ENCODE measurements at regions not wholly inside any gene's neighbourhood (a gene's known extent, or its start where the extent isn't known, plus 50 kb on each side); places are given as distances from the start of the nearest gene placed in this dataset.

- TF ChIP-seq SP1 (IDR thresholded peaks at IDR 0.05) (no peak), PKNOX1 (IDR thresholded peaks at IDR 0.05) (no peak), L3MBTL2 (conservative IDR thresholded peaks at IDR 0.05) (no peak), FOXK2 (IDR thresholded peaks at IDR 0.05) (no peak), TARDBP (IDR thresholded peaks at IDR 0.05) (no peak), ELF4 (IDR thresholded peaks at IDR 0.05) (no peak)
These were observed 261.4 kb upstream of the TECRL start for GRCh38 chr4:64670647-64671046.
